T-helper 1 cell treated with Interleukin-12 subunit alpha and Interleukin-12 subunit beta and Interleukin-4 antibody, amounts not matched to agents 30 ng/mL and 1 ng/mL, for 36 hours (primary cell): ENCODE measurements at regions not wholly inside any gene's neighbourhood (a gene's known extent, or its start where the extent isn't known, plus 50 kb on each side); places are given as distances from the start of the nearest gene placed in this dataset.

Source experiments
- intact Hi-C: fragments of 100-400 bp; cut with micrococcal nuclease; formaldehyde crosslinking; loops from one replicate; pipeline ENCODE4 v1.15.1; 2024

DNA sequence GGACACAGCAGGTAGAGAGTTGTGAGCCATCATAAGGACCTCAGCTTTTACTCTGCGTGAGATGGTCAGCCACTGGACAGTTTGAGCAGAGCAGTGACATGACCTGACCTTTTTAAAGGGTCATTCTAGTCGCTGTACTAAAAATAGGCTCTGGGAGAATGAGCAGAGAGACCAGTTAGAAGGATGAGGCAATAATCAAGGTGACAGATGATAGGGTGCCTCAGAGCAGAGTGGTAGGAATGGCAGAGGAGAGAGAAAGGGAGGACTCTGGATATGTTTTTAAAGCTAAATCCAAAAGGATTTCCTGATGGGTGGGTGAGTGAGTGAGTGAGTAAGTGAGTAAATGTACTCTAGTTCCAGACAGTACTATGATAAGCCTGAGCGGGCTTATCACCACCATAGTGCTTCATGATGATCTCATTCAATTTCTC is 83.6 kb upstream of the ARHGAP5 start:
- intact Hi-C loops: no loop called here

DNA sequence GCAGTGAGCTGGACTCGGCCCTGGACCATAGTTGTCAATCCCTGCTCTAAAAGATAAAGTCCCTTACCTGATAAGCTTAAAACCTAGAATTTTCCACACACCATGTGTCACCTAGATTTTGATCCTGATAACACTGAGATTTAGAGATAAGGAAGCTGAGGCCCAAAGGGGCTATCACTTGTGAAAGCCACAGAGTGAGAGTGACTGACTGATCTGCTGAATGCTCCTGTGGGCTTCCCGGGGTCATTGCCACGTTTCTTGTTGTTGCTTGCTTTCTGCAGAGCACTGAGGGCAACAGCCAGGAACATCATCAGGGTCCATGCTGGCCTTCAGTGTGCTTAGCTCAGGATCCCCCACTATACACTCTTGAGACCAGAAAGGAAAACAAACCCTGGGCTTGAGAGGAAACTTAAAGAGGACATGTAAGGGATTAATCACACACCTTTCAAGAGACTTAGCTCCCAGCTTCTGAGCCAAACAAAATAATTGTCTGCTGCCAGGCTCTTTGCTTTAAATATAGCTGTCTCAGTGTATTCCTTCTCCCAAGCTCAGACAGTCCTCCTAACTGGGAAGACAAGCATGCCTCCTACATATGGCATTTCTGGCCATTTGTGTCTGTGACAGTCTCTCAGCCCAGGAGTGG is 82.6 kb upstream of the ARHGAP5 start:
- intact Hi-C loops: no loop called here

- intact Hi-C loops: no loop called here
Observed at GRCh38 chr14:32003585-32003984, 73.5 kb upstream of the ARHGAP5 start.

GRCh38 chr14:32004300-32004699 is 72.8 kb upstream of the ARHGAP5 start:
- intact Hi-C loops: no loop called here

- intact Hi-C loops: no loop called here
Observed at GRCh38 chr14:32005628-32006027, 71.5 kb upstream of the ARHGAP5 start.

DNA sequence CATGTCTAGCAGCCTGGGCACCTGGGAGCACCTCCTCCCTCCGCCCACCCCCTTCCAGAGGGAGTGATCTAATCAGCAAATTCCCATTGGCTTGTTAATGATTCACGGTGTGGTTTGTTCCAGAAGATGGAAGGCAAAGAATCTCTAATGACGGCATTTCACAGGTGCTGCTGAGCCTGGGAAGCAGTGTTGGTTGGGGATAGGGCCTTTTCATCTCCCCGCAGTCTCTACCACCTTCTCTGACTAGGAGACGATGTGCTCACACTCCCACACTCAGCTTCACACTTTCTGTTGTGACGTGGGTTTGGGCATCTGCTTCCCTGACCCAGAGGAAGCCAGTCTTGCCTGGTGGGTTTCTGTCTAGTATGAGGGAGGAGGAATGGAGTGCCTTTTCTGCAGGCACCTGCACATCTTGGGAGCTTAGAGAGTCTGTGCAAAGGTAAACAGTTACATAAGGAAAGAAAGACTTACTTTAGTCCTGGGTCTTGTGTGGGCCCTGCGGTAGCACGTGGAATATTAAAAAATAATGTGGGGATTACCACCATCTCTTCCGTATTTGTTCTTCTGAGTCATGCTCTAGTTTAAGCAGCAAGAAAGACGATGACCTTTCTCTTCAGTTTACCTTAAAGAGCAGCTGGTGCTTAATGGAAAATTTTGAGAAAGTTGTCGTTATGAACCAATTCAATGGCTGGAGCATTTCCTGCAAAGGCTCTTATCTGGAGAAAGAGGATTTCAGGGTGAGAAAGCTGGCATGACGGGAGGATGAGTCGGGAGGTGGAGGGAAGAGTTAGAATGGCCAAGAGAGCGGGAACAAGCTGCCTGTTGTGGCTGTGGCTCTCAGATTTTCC is 70.6 kb upstream of the ARHGAP5 start:
- intact Hi-C loops: no loop called here

- intact Hi-C loops: no loop called here
Observed at GRCh38 chr14:32007755-32008362, 69.2 kb upstream of the ARHGAP5 start.

DNA sequence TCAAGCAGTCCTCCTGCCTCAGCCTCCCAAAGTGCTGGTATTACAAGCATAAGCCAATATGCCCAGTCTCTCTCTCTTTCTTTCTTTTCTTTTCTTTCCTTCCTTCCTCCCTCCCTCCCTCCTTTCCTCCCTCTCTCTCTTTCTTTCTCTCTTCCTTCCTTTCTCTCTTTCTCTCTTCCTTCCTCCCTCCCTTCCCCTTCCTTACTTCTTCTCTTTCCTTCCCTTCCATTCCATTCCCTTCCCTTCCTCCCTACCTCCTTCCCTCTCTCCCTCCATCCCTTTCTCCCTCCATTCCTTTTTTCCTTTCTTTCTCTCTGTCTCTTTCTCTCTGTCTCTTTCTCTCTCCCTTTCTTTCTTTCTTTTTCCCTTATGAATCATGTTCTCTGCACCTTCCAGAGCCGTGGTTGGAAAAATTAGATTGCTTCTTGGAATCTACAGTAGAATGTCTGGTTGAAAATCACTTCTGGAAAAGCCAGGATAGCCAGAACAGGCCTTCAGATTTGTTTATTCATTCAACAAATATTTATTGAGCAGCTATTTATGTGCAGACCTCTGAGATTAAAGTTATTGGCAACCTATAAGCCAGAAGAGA is 68.4 kb upstream of the ARHGAP5 start:
- intact Hi-C loops: no loop called here

- intact Hi-C loops: no loop called here
Observed at GRCh38 chr14:32009221-32009975, 67.7 kb upstream of the ARHGAP5 start.

DNA sequence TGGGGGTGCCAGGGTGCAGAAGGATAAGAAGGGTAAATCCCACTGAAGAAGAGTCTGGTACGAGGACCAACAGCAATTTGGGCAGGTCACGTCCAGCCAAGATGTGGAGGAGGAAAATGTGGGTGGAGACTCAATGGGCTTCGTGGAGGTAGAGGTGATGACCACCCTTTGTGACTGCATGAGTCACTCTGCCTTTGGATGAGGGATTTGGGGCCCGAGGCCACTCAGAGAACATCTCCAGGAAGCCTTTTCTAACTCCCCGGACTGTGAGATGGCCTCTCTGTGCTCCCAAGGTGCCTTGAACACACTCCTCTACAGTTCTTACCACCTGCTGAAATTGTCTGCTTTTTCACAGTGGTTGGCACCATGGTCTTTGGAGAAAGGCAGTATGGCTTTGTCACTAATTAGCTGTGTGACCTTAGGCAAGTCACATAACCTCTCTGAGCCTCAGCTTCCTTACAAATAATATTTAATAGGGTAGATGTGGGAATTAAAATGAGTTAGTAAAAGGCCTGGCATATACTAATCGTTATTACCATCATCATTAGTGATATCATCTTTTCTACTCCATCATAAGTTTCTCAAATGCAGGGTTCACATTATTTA is 67.0 kb upstream of the ARHGAP5 start:
- intact Hi-C loops: no loop called here

DNA sequence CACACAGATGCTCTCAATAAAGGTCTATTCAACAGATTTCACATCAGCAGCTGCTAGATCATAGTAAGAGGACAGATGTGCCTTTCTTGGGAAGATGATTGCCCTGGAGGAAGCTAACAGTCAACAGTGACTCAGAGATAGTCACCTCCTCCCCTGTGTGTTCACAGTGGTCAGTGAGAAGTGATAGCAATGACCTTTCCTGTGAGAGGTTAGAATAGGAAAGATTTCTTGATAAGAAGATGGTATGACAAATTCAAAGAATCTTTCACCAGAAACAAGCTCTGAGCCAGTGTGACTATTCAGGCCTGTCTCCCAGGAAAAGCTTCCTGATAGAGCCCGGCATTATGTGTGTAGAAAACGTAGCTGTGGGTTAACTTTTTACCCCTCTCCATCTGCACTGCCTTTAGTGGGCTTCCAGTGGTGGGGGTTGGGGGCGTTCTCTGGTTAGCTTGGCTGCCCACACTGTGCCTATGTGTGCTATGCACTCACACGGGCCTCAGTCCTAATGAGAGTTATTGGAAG is 66.4 kb upstream of the ARHGAP5 start:
- intact Hi-C loops: no loop called here

- intact Hi-C loops: no loop called here
Observed at GRCh38 chr14:32011225-32011624, 65.9 kb upstream of the ARHGAP5 start.

DNA sequence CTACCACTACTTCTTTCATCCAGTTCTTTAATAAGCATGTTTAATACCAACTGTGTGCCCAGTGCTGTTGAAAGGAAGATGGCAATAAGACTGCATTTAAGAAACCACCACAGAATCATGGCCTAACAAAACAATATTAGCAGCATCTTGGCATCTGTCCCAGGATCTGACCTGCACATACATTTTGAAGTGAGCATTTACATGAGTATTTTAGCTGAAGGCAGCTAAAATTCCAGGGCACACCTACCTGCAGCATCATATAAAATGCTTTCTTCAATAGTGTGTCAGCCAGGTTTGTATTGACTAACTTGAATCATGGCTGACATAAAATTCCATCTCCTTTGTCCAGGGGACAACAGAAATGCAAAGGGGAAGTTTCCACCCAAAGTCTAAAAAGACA is 65.0 kb upstream of the ARHGAP5 start:
- intact Hi-C loops: no loop called here

DNA sequence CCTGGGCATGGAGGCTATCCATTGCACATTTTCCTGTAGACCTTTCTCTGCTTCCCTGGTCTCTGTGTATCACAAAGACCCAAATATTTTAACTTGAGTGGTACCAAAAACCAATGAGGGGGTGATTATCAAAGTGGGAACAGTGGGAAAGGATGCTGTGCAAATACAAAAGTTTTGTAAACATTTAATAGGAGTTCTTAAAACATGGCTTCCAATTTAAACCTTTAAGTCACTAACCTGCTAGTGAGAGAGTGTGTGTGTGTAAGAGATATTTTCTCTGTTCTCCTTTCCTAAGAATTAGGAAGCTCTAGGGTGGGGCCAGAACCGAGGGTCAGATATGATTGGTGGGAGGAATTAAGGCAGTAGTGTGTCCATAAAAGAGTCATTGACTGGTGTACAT is 64.5 kb upstream of the ARHGAP5 start:
- intact Hi-C loops: no loop called here

GRCh38 chr14:32013083-32013482 is 64.0 kb upstream of the ARHGAP5 start:
- intact Hi-C loops: no loop called here

DNA sequence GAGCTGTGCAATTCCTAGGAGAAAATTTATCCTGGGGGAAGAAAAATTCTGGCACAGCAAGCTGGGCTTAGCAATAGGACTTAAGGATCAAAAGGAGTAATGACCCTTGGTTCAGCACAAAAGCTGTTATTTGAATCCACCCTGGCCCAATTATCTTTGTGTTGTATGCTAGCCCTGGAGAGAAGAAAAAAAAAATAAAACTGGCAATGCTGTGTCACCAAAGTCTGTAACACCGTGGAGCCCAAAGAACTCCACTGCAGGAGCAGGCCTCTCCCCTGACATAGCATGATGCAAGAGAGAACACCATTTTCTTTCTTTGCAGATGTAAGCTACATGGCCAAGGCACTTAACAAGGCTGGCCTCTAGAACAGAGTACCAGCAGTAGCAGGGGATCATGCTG is 63.0 kb upstream of the ARHGAP5 start:
- intact Hi-C loops: no loop called here

DNA sequence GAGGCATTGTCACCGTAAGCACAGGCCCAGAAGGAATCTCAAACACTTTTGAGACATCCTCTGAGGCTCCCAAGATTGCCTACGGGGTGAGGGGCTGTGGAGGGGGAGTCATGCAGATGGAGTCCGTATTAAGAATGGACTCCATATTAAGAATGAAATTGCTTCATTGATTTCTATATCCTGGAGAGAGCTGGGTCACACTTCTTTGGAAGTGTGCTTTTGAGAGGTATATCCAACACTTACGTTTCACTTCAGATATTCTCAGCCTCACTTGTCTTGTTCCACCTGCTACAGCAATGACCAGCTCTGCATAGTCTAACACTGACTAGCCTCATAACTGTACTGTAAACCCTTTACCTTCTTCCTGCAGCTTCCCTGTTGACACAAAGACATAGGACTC is 62.6 kb upstream of the ARHGAP5 start:
- intact Hi-C loops: no loop called here

- intact Hi-C loops: no loop called here
Observed at GRCh38 chr14:32015166-32015565, 61.9 kb upstream of the ARHGAP5 start.

GRCh38 chr14:32017587-32017986 is 59.5 kb upstream of the ARHGAP5 start:
- intact Hi-C loops: no loop called here

- intact Hi-C loops: no loop called here
Observed at GRCh38 chr14:32018391-32019092, 58.6 kb upstream of the ARHGAP5 start.
